Superior temporal gyrus (tissue), 1 donor: ENCODE measurements at regions not wholly inside any gene's neighbourhood (a gene's known extent, or its start where the extent isn't known, plus 50 kb on each side); places are given as distances from the start of the nearest gene placed in this dataset.

ENCODE experiments used
- DNase-seq: peaks from one replicate; pipeline ENCODE4 v3.0.0-alpha.2; 2016; ENCODE audit errors: extremely low spot score

DNA sequence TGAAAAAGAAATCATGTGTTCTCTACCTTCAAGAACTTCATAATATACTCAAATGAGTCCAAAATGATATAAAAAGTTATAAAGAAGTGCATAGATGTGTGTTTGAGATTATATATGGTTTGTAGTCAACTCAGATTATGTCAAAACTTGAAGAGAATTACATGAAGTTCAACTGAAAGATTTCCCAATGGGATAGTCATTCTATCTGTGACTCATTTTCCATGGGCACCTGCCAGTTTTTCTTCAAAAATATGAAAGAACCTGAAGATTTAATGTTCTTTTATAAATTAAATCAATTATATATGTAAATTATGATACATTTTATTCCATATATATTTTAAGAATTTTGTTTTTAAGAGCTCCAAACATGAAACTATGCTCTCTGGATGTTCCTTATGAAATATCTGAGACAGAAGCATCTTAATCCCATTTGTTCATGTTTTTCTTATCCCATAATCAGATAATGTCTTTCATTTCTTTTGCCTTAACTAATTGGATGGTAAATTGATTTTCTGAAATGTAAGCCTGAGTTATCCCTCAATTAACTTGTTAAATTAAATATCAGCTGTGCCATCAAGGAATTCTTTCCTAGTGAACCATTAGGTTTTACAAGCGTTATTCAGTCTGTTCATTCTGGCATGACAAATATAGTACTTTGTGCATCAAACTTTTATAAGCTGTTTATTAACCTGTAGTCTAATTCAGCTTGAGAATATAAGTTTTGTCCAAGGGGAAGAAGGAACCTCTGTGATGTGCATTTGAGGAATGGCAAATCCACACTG lies 387.1 kb downstream of the IPMK start:
- no peak for DNase-seq

DNA sequence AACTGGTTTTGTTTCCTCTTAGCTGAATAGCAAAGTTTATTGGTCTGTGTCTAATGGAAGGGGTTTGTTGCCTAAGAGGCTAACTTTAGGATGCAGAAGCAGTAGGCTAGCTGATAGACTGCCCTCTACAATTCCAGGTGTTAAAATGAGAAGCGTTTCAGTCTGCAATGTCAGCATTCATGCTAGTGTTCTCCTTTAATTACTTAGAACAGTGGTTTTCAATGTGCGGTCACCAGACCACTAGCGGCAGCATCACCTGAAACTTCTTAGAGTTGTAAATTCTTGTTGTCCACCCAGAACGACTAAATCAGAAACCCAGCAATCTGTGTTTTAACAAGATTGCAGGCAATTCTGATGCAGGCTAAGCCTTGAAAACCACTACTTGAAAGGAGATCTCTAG lies 392.9 kb downstream of the IPMK start:
- no peak for DNase-seq

DNA sequence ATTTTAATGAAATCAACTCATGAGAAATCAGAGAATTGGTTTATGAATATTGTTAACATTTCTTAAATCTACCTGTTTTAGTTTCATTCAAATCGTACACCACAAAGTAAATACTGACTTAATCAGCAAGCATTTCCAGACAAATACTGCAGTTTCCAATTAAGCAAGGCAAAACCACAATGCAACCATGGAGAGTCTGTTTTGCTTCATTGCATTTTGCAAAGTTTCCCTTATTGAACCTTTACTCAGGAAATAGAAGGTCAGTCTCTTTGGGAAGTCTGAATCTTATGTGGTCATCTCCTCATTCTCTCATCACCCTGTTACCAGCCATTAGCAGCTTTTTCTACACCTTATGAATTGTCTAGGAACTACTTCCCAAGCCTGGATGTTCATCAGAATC lies 400.5 kb downstream of the IPMK start:
- no peak for DNase-seq

DNA sequence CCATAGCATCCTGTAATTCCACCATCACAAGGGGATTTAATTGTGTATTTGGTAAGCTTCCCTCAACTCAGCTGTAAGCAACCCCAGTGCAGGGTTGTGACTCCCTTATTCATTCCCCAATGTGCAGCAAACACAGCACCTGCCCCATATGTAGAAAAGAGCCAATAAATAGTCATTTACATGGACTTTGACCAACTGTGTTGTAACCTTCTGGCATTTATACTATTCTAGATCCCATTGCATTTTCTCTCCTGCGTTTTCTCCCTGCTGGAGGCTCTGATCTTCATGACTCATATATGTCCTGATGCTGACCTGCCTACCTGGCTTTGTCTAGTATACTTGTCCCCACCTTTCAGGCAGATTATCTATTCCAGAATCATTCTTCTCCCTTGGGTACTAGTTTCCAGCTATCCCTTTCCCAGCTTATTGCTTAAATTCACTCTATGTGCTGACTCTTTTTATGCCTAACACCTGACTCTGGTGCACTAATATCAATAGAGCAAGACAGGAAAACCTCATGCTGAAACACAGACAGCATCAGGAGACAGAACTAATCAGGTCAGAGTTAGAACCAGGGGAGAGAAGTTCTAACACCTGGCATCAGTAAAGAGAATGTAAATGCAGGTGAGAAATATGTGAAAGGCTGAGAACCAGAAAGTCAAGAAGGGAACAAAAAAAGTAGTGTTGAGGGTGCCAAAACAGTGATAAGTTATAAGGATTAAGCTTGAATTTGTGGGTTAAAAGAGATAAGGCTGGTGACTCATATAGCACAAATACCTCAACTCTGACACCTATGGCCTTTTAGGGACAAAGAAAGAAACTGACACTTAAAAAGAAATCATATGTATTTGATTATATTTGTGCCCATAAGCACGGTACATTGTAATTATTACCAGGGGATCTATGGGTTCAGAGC lies 402.7 kb downstream of the IPMK start:
- DNase-seq = no peak

DNA sequence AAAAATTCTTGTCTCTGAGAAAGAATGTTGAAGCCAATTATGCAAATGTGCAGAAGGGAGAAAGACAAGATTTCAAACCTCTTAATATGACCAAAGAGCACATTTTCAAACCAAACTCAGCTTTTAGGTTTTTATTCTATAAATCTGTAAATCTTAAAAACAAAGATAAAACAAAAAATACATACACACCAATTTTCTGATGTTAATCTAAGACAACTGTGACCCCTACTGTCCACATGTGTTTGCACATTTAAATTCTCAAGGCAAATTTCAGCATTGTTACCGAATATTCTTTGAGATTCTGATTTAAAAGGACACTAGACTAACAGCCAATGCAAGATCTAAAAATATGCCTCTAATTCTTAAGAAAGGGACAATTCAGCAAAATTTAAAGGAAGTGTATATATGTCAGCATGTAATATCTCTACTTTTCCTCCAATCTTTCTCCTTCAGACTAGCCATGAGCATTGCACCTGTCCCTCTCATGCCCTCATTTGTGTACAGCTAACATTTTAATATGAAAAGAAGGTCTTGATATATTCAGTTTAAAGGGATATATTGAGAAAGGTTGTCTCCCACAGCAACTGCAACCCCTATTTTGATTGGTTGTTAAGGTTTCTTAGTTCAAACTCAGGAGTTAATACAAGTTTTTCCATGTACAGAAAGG lies 417.9 kb downstream of the IPMK start:
- DNase-seq = peak; percentile 51

DNA sequence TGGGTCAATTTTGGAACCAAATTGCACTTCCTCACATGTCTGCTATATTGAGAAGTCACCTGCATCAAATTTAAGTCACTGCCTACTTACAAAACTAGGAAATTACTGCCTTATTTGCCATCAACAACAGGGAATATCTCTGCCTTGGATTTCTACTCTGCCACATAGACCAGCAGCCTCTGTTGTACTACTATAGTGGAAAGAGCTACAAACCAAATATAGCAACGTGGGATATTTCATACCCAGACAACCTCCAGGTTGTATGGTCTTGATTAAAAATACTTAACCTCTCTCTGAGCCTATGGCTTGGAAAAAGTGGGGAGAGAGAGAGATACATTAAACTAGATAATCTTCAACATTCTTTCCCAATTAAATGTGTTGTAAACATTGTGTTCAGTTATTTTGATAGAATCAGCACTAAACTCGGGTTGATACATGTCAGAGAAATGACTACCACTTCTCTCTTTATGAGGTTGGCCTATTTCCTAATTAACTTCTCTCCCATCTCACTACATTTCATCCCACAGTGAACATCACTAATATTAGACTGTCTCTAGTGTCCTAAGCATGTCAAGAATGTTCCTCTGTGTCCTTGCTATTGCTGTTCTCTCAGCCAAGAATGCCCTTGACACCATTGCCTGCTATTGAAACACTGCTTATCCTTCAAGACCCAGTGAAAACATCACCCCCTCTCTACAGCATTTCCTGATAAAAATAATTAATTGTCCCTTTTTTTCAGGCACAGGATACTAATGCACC lies 421.2 kb downstream of the IPMK start:
- no peak for DNase-seq

DNA sequence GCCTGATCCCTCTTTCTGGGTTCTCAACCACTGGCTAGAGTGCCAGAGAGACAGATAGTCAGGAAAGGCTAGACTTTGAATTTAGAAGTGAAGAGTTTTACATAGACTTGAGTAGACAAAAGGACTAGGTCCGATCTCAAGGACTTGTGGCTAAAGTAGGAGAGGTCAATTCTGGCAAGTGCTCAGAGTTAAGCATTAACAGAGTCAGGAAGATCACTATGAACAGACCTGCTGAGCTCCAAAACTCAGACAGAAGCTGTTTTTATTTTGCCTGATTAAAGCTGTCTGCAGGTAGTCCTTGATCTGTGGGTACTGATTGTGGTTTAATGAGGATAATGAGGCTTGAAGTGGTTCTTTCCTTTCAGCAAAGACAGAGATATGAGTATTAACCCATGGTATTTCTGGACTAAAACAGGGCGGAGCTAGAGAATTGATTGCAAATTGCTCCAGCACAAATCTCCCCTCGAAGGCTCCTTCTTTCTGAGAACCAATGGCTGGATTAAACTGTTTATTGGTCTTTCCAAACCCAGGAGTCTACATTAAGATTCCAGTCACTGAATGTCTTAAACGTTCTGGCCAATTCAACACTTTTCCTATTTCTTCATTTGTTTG lies 423.2 kb downstream of the IPMK start:
- no peak for DNase-seq

DNA sequence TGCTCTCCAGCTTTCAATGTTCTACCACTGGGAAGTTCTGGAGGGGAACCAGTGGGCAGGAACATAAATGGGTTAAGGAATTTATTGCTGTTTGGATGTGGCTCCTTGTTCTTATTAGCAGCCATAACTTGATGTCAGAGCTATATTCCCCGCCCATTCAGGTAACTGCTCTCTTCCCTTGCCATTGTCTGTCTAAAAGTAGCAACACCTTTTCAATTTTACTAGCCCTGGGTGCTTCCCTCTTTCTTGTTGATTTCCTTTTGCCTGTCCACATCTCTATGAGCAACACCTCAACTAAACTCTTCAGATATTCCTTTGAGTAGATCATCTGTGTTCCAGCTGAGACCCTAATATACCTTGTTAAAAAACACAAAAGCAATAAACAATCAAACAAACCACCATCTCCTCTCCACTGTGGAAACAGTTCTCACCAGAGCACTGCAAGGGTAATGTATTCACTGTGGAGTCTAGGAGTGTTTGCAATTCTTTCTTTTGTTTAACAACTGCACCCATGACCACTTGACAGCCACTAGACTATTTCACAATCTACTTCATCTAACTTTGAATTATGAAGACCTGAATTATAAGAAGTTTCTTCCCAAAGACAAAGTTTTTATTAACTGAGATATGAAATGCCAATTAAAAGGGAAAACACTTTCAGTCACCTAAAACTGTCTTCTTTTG lies 436.7 kb downstream of the IPMK start:
- DNase-seq = no peak

DNA sequence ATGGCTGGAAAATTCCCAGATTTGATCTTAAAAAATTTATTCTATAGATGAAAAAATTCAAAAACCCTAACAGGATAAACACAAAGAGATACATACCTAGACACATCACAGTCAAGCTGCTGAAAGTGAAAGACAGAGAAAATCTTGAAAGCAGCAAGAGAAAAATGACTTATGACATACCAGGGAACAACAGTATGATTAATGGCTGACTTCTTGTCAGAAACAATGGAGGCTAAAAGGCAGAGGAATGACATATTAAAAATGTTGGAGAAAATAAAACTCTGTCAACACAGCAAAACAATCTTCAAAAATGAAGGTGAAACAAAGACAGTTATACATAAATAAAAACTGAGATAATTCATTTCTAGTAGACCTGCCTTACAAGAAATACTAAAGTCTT lies 442.7 kb downstream of the IPMK start:
- DNase-seq = no peak

DNA sequence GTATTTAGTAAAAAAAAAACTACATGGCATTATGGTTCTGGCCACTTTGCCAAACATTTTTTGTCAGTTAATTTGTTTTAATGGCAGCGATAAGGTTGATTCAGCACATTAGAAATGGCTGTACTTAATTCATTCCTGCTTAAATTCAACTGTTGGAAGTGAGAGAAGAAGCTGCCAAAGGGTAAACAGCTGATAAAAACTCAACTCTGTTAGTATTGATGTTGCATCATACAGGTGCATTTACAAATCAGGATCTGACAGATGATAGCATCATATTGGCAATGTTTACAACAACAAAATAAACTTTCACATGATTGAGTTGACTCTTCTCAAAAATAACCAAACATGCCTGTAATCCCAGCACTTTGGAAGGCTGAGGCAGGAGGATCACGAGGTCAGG lies 444.3 kb downstream of the IPMK start:
- no peak for DNase-seq

DNA sequence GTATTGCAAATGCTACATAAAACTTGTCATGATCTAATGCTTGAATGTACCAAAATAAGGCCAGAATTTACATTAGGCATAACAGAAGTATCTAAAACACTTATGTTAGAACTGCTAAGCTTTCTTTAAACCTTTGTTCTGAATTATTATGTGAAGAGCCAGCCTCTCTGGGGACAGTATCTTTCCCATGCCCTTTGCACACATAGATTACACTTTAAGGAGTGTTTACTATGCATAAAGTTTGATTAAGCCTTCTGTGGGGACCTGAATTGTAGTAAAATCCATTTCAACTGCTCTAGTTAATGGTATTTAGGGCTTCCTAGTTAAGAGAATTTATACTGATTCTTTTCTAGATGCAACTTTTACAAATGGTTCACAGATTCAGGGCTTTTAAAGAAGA lies 444.7 kb downstream of the IPMK start:
- DNase-seq = no peak

DNA sequence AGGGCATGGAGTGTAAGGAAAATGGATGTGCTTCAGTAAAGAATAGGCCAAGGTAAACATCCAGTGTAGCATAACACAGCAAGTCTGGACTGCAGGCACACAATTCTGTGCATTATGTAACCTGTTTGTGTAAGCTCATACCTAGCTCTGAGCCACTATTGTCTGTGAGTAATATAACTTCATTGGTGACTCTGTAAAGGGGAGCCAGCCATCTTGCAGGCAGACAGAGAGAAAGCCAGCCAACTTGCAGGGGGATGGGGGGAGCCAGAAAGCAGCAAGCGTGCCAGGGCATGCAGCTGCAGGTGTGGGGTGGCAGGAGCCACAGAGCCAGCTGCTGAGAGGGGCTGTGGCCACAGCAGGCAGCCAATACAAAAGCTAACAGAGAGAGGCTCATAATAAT lies 449.2 kb downstream of the IPMK start:
- no peak for DNase-seq

DNA sequence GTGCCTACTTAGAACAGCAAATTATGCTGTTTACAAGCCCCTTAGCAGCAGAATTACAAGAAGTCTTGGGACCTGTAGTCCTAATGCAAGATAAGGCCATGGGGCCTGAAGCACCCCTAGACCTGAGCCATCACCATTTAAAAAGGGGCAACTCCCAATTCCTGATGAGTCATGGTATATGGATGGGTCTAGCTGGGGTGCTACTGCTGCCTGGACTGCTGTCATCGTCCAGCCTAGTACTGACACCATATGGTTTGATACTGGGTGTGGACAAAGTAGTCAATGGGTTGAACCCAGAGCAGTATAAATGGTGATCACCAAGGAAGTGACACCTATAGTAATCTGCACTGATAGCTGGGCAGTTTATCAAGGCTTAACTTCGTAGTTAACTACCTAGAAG lies 450.0 kb downstream of the IPMK start:
- no peak for DNase-seq

DNA sequence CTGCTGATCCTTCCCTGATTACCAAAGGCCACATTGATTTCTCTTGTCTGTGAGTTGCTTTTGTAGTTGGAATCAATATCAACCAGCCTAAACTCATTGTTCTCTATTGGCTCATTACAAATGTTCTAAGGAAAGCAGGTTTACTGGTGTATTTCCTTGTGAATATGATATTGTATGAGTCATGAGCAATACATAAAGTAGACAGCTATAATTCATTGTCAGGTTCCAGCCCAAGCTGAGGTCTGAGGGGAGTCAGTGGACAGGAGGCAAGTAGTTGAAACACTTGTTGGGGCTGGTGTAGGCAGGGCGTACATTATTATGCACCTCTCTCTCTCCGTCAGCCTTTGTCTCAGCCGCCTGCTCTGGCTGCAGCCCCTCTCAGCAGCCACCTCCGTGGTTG lies 451.7 kb downstream of the IPMK start:
- DNase-seq = no peak

DNA sequence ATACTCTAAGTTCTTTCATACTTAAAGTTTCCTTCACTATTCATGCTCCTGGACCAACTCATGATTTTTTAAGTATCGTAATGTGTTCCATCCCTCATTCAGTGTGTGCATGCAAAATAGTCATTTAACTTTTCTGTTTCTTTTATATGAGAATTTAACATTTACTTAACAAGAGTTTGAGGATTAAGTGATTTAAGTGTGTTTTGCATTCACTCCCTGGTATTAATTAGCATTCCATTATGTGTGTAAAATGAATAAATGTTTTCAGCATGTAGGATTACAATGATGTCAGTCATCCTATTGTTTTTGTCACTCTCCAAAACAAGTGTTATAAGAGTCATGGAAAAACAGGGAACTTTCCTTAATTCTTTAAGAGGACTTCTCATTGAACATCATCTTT lies 457.7 kb downstream of the IPMK start:
- DNase-seq = no peak

DNA sequence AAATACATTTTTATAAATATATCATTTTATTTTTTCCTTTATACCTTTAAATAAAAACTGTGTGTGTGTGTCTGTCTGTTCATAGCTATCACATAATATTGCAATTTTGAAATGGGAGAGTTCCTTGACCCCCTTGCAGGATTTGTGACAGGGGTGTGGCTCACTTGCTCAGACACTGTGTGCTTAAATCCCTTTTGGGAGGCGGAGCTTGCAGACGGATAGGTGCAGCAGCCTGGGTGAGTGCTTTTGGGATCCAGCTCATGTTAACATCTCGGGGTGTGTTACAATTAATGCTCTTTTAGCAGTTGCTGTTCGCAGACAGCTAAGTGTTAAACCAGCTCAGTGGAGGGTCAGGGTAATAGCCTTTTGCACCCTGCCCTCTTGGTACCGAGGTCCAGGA lies 459.8 kb downstream of the IPMK start:
- no peak for DNase-seq

DNA sequence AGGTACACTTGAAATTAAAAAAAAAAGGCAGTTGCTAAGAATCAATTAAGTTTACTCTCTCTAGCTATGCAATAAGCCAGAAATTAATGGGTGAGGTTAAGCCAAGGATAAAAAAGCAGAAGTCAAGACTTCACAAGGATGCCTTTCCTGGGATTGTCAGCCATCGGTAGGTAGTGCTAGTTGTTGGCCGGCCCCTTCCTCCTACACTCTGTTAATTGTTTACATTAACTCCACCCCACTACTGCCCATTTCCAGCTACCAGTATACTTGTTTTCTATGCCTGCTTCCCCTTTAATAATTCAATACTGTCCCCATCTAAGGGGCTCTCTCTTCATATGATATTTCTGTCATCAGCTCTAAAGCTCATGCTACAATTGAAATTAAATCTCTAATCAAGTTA lies 461.0 kb downstream of the IPMK start:
- DNase-seq = no peak

DNA sequence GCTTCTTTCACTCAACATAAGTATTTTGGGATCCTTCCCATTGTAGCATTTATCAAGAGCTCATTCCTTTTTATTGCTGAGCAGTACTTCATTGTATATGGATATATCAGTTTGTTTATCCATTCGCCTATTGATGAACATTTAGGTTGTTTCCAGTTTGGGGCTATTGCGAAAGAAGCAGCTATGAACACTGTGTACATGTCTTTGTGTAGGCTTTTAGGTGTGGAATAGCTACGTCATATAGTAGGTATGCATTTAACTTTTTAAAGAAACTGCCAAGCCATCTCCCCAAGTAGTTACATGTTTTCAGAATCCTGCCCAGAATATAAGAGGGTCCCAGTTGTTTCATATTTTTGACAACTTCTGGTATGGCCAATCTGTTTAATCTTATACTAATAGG lies 468.1 kb downstream of the IPMK start:
- no peak for DNase-seq

DNA sequence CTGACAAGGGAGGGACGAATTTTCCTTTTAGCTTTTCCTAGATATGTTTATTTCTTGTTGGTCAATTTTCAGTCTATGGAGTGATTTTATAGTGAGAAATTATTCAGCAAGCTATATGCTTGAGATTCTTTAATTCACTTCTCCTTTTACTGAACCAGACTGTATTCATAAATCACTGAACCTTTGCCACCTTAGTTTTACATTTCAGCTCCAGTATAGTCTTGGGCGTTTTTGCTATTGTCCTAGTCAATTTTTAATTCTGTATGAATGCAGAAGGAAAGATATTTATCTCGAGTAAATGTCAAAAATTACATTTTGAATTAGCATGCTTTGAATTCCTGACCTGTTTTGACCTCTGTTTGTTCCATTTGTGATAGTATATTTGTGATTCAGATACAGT lies 468.9 kb downstream of the IPMK start:
- no peak for DNase-seq

DNA sequence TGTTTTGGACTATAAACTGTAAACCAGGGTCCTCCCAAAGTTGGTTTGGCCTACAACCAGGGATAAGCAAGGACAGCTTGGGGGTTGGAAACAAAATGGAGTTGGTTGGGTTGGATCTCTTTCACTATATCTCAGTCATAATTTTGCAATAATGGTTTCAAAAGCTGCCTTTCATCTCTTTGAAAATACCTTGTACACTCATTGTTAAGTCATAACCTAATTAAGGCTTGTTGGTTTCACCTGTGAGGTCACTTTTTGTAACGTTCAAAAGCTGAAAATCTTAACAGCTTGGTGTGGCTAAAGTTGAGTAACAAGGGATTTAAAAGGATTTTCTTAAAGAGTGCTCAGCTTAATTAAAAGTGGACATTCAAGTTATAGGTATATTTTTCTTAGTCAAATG lies 476.1 kb downstream of the IPMK start:
- DNase-seq = no peak

DNA sequence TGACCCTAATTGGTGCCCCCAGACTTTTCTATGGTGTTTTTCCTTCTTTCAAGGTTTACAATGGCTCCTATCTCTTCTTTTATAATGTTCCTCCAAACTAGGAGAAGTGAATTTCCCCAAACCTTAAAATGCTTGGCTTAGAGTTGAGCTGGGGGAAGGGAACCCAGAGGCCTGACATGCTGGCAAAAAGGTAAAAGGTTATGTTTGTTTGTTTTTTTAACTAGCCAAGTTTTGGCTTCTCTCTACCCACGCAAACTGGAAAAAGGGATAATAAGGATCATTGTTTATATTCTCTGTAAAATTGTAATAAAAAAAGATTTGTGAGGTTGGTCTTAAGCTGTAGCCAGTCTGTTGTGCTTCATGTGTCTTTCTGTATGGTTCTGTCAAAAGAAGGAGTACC lies 477.0 kb downstream of the IPMK start:
- DNase-seq = no peak
